Adrenal gland (tissue), 5 donors: ENCODE measurements at regions not wholly inside any gene's neighbourhood (a gene's known extent, or its start where the extent isn't known, plus 50 kb on each side); places are given as distances from the start of the nearest gene placed in this dataset.

Source experiments
- CTCF ChIP-seq, 6 experiments: fragments of 450-650 bp in 4 of 6; fragments of 200-600 bp in 2 of 6; sonication (generic) in 1 of 6; IDR thresholded peaks; 1 replicate in 5 of 6; 2 replicates in 1 of 6; pipeline versions ENCODE4 v1.5.1 to v1.8.0; 2016 to 2021; ENCODE audit warnings: antibody characterized with exemption in 6 of 6, mild to moderate bottlenecking in 2 of 6, moderate library complexity in 1 of 6
- POLR2A ChIP-seq, 2 donors: fragments of 450-650 bp; IDR thresholded peaks; one replicate each; pipeline ENCODE4 v1.6.1; 2017; ENCODE audit warnings: antibody characterized with exemption in 2 of 2, mild to moderate bottlenecking in 2 of 2, moderate library complexity in 1 of 2
- donor health status: DM: no; HTN: no; CAD: no.

- TF ChIP-seq CTCF (IDR thresholded peaks at IDR 0.05) (no peak), POLR2A (IDR thresholded peaks at IDR 0.05) (no peak)
These were observed 470.3 kb downstream of the FOXG1 start for GRCh38 chr14:29236848-29237247.
